ENCODE measurements at regions not wholly inside any gene's neighbourhood (a gene's known extent, or its start where the extent isn't known, plus 50 kb on each side); places are given as distances from the start of the nearest gene placed in this dataset.

- no peaks in the 10 kb centered on the region for H3K27me3 ChIP-seq (replicated peaks; ENCODE audit: control insufficient read depth, insufficient read depth, low read length)
- H3K36me3 ChIP-seq (ENCODE audit: control insufficient read depth, insufficient read depth, low read length) = no peaks in the 10 kb centered on the region
- no peak overlapping the region for H3K4me3 ChIP-seq (replicated peaks; ENCODE audit: low read depth, low read length)
- no peak for DNase-seq (ENCODE audit: extremely low read depth, insufficient read length)
- TF ChIP-seq, protein P1, sequence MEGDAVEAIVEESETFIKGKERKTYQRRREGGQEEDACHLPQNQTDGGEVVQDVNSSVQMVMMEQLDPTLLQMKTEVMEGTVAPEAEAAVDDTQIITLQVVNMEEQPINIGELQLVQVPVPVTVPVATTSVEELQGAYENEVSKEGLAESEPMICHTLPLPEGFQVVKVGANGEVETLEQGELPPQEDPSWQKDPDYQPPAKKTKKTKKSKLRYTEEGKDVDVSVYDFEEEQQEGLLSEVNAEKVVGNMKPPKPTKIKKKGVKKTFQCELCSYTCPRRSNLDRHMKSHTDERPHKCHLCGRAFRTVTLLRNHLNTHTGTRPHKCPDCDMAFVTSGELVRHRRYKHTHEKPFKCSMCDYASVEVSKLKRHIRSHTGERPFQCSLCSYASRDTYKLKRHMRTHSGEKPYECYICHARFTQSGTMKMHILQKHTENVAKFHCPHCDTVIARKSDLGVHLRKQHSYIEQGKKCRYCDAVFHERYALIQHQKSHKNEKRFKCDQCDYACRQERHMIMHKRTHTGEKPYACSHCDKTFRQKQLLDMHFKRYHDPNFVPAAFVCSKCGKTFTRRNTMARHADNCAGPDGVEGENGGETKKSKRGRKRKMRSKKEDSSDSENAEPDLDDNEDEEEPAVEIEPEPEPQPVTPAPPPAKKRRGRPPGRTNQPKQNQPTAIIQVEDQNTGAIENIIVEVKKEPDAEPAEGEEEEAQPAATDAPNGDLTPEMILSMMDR (IDR thresholded peaks at IDR 0.05; ENCODE audit: insufficient read depth, low read length, poor library complexity, severe bottlenecking) = no peak
Observed at GRCh38 chr4:32396507-32397070, 1676.4 kb downstream of the PCDH7 start.

DNA sequence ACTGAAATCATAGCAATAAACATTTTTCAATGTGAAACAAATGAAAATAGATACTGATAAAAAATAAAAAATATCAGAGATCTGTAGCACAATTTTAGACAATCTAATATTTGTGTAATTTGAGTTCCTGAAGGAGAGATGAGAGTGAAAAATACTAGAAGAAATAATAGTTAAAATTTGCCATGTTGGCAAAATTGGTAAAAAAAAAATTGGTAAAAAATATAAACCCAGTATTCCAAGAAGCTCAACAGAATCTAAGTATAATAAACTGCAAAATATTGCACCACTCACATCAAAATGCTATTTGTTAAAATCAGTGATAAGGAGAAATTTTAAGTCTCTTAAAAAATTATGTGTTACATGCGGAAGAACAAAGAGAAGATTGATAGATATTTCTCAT, 1680.7 kb downstream of the PCDH7 start:
- TF ChIP-seq, protein P1 (IDR thresholded peaks at IDR 0.05; ENCODE audit: insufficient read depth, low read length, poor library complexity, severe bottlenecking) = no peak
- no peak for DNase-seq (ENCODE audit: extremely low read depth, insufficient read length)
- no peaks in the 10 kb centered on the region for H3K27me3 ChIP-seq (replicated peaks; ENCODE audit: control insufficient read depth, insufficient read depth, low read length)
- no peaks in the 10 kb centered on the region for H3K36me3 ChIP-seq (ENCODE audit: control insufficient read depth, insufficient read depth, low read length)
- no peak overlapping the region for H3K4me3 ChIP-seq (replicated peaks; ENCODE audit: low read depth, low read length)

GRCh38 chr4:32417113-32417704, 1697.0 kb downstream of the PCDH7 start:
- no peak overlapping the region for H3K4me3 ChIP-seq (replicated peaks; ENCODE audit: low read depth, low read length)
- DNase-seq (ENCODE audit: extremely low read depth, insufficient read length) = no peak
- TF ChIP-seq, protein P1 (IDR thresholded peaks at IDR 0.05; ENCODE audit: insufficient read depth, low read length, poor library complexity, severe bottlenecking) = no peak
- no peaks in the 10 kb centered on the region for H3K27me3 ChIP-seq (replicated peaks; ENCODE audit: control insufficient read depth, insufficient read depth, low read length)
- H3K36me3 ChIP-seq (ENCODE audit: control insufficient read depth, insufficient read depth, low read length) = no peaks in the 10 kb centered on the region

DNA sequence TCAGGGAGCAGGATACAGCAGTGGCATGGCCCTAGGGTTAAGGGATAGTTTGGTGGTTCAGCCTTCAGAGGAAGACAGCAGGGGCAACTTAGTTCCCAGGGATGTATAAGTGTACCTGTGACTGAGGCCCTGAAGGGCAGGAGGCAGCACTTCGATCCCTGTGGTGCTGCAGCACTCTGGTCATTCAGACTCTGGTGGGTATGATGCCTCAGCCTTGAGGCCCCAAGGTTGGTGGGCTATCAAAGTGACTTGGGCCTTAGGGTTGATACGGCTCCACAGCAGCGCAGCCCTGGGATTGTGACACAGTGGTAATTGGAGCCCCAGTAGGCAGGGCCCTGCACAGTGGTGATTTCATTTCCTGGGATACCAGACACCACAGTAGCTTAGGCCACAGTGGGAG, 1703.1 kb downstream of the PCDH7 start:
- no peak for DNase-seq (ENCODE audit: extremely low read depth, insufficient read length)
- no peaks in the 10 kb centered on the region for H3K36me3 ChIP-seq (ENCODE audit: control insufficient read depth, insufficient read depth, low read length)
- H3K4me3 ChIP-seq (replicated peaks; ENCODE audit: low read depth, low read length) = no peak overlapping the region
- no peaks in the 10 kb centered on the region for H3K27me3 ChIP-seq (replicated peaks; ENCODE audit: control insufficient read depth, insufficient read depth, low read length)
- TF ChIP-seq, protein P1 (IDR thresholded peaks at IDR 0.05; ENCODE audit: insufficient read depth, low read length, poor library complexity, severe bottlenecking) = no peak

- Histone ChIP-seq H3K4me3 (replicated peaks; ENCODE audit: low read depth, low read length) (no peak overlapping the region), H3K27me3 (replicated peaks; ENCODE audit: control insufficient read depth, insufficient read depth, low read length) (no peaks in the 10 kb centered on the region), H3K36me3 (ENCODE audit: control insufficient read depth, insufficient read depth, low read length) (no peaks in the 10 kb centered on the region)
- DNase-seq (ENCODE audit: extremely low read depth, insufficient read length) = no peak
- TF ChIP-seq, protein P1 (IDR thresholded peaks at IDR 0.05; ENCODE audit: insufficient read depth, low read length, poor library complexity, severe bottlenecking) = no peak
Observed at GRCh38 chr4:32425243-32425642, 1705.1 kb downstream of the PCDH7 start.
